ENCODE measurements at regions not wholly inside any gene's neighbourhood (a gene's known extent, or its start where the extent isn't known, plus 50 kb on each side); places are given as distances from the start of the nearest gene placed in this dataset.

GRCh38 chr1:234781241-234782065 lies 171.5 kb upstream of the IRF2BP2 start (continued):
- TF ChIP-seq XRCC5 (optimal IDR thresholded peaks at IDR 0.05; ENCODE audit: low read length) (peak; percentile 40), ARID2 (CRISPR knock-in tag; IDR thresholded peaks at IDR 0.05; ENCODE audit: borderline replicate concordance) (no peak), RNF219 (CRISPR knock-in tag; IDR thresholded peaks at IDR 0.05) (no peak), TEAD3 (CRISPR knock-in tag; optimal IDR thresholded peaks at IDR 0.05; ENCODE audit: borderline replicate concordance) (peak; percentile 77), KDM5B (CRISPR knock-in tag; IDR thresholded peaks at IDR 0.05; ENCODE audit: borderline replicate concordance) (no peak), RELA (CRISPR knock-in tag; IDR thresholded peaks at IDR 0.05) (no peak), BHLHE40 (IDR thresholded peaks at IDR 0.05; ENCODE audit: low read length) (no peak), SOX6 (IDR thresholded peaks at IDR 0.05) (no peak), SOX6 (CRISPR knock-in tag; IDR thresholded peaks at IDR 0.05) (no peak), ZBED4 (CRISPR knock-in tag; IDR thresholded peaks at IDR 0.05; ENCODE audit: borderline replicate concordance) (no peak), EP300 (IDR thresholded peaks at IDR 0.05; ENCODE audit: low read depth in 2 of 2, low read length in 2 of 2) (peak in 1 of 2 experiments; percentile 25; a peak in 1 of 4 replicates), EP300 (CRISPR knock-in tag; IDR thresholded peaks at IDR 0.05; ENCODE audit: borderline replicate concordance) (peak; percentile 32), ZBTB3 (CRISPR knock-in tag; IDR thresholded peaks at IDR 0.05; ENCODE audit: borderline replicate concordance, low read depth) (no peak), KMT2B (CRISPR knock-in tag; IDR thresholded peaks at IDR 0.05) (0 out of 2 replicates have a peak, but pooled peaks have one; percentile 17), ZNF773 (CRISPR knock-in tag; IDR thresholded peaks at IDR 0.05; ENCODE audit: borderline replicate concordance) (no peak), ZNF253 (CRISPR knock-in tag; IDR thresholded peaks at IDR 0.05; ENCODE audit: borderline replicate concordance) (no peak), ZNF432 (CRISPR knock-in tag; IDR thresholded peaks at IDR 0.05; ENCODE audit: borderline replicate concordance) (no peak)
- TF ChIP-seq, protein P1, sequence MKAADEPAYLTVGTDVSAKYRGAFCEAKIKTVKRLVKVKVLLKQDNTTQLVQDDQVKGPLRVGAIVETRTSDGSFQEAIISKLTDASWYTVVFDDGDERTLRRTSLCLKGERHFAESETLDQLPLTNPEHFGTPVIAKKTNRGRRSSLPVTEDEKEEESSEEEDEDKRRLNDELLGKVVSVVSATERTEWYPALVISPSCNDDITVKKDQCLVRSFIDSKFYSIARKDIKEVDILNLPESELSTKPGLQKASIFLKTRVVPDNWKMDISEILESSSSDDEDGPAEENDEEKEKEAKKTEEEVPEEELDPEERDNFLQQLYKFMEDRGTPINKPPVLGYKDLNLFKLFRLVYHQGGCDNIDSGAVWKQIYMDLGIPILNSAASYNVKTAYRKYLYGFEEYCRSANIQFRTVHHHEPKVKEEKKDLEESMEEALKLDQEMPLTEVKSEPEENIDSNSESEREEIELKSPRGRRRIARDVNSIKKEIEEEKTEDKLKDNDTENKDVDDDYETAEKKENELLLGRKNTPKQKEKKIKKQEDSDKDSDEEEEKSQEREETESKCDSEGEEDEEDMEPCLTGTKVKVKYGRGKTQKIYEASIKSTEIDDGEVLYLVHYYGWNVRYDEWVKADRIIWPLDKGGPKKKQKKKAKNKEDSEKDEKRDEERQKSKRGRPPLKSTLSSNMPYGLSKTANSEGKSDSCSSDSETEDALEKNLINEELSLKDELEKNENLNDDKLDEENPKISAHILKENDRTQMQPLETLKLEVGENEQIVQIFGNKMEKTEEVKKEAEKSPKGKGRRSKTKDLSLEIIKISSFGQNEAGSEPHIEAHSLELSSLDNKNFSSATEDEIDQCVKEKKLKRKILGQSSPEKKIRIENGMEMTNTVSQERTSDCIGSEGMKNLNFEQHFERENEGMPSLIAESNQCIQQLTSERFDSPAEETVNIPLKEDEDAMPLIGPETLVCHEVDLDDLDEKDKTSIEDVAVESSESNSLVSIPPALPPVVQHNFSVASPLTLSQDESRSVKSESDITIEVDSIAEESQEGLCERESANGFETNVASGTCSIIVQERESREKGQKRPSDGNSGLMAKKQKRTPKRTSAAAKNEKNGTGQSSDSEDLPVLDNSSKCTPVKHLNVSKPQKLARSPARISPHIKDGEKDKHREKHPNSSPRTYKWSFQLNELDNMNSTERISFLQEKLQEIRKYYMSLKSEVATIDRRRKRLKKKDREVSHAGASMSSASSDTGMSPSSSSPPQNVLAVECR (CRISPR knock-in tag; IDR thresholded peaks at IDR 0.05; ENCODE audit: borderline replicate concordance): no peak
- TF ChIP-seq, protein P2, sequence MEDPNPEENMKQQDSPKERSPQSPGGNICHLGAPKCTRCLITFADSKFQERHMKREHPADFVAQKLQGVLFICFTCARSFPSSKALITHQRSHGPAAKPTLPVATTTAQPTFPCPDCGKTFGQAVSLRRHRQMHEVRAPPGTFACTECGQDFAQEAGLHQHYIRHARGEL (CRISPR knock-in tag; IDR thresholded peaks at IDR 0.05): no peak
